ENCODE measurements at regions not wholly inside any gene's neighbourhood (a gene's known extent, or its start where the extent isn't known, plus 50 kb on each side); places are given as distances from the start of the nearest gene placed in this dataset.

DNA sequence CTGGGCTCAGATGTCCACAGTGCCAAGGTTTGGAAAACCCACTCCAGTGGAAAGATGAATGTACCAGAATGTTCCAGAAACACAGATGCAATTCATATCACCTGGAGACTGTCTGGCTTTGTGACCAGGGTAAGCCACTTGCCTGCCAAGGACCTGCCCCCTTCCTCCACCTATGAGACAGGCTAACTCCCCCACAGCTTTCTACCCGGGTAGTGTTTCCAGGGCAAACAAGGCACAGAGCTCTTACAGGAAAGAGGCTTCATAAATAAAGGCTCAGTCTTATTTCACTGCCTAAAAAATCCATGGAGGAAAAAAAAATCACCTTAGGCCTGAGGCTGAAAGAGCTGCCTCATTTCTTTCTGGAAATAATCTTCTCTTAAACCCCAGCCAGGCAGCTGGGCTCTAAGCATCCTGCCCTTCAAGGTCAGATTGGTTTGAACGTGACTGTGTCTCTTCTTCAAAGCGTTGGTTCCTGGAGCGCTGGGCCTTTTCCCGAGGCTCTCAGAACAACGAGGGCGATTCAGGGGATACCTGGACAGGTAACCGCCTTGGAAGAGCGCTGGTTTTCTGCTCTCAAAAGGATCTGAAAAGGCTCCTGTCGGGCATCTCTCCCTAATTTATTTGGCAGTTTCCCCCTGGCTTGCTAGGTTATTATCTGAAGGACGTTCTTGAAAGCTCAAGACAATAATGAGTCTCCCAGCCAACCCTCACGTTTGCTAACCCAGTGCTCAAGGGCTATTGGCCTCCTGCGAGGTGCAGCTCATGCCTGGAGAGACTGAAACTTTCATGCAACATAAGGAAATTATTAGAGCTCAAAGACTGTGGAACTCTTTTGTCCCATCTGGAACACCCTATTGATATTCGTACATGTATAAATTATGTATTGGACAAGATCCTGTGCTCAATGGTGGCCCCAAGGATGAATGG, 199.2 kb upstream of the PMEPA1 start:
- TF ChIP-seq CTCF (IDR thresholded peaks at IDR 0.05 in 8 of 11, conservative IDR thresholded peaks at IDR 0.05 in 3 of 11) (no peak), POLR2A (IDR thresholded peaks at IDR 0.05) (no peak)
